ENCODE measurements at regions not wholly inside any gene's neighbourhood (a gene's known extent, or its start where the extent isn't known, plus 50 kb on each side); places are given as distances from the start of the nearest gene placed in this dataset.

DNA sequence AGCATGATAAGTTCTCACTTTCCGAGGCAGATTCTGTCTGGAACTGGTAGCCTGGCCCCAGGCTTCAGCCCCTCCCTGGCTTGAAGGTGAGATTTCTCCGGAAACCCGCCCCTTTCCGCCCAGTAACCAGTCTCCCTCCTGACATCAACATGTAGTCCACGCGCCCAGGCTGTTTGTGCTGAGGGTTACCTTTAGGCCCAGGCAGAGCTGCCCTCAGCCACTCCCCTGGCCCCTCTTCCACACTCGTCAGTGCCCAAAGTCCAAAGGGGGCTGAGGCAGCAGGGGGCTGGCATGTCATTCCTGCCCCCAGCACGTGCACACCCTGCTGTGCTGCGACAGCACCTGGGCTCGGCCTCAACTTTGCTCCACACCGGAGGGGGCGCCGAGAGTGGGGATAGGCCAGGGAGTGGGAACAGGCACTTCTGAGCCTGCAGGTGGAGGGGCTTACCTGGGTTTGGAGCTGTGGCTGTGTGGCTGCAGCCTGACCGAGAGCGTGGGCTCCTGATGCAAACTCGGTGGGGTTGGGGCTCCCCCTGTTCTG, 69.5 kb upstream of the ANK2 start:
- Histone ChIP-seq H3K9me3 (replicated peaks; ENCODE audit: control insufficient read depth, insufficient read depth, low read depth, low read length) (no peaks in the 10 kb centered on the region), H3K4me1 (replicated peaks in 1 of 2; ENCODE audit: control insufficient read depth in 2 of 2, insufficient read depth in 2 of 2, low read length in 2 of 2) (peaks cover 0 to 4% of the 10 kb centered on the region in 2 experiments; a peak in 1 of 5 replicates), H3K9ac (ENCODE audit: insufficient read depth in 1 of 2, low read depth in 2 of 2, low read length in 2 of 2) (no peak overlapping the region), H3K4me3 (no peak overlapping the region), H3K4me2 (ENCODE audit: insufficient read depth, low read length) (no peak overlapping the region), H3K9me1 (ENCODE audit: control insufficient read depth, insufficient read depth, low read length) (no peaks in the 10 kb centered on the region), H3K27ac (ENCODE audit: extremely low read depth, low read depth, low read length) (no peak overlapping the region), H4K20me1 (replicated peaks; ENCODE audit: control insufficient read depth, insufficient read depth, low read length) (no peaks in the 10 kb centered on the region), H3K36me3 (ENCODE audit: control insufficient read depth, insufficient read depth, low read length) (no peaks in the 10 kb centered on the region), H2AFZ (ENCODE audit: low read depth, low read length) (no peak overlapping the region), H3K27me3 (ENCODE audit: control insufficient read depth in 2 of 2, insufficient read depth in 2 of 2, low read length in 2 of 2) (no peaks in the 10 kb centered on the region), H3K79me2 (ENCODE audit: control insufficient read depth, insufficient read depth, low read length) (no peaks in the 10 kb centered on the region)
- FAIRE-seq: no peak
- no peak for TF ChIP-seq PCBP1 (IDR thresholded peaks at IDR 0.05; ENCODE audit: low read depth, low read length, poor library complexity, severe bottlenecking)
- TF ChIP-seq TCF7 (IDR thresholded peaks at IDR 0.05; ENCODE audit: borderline replicate concordance): no peak
- no peak for TF ChIP-seq GATAD2A (IDR thresholded peaks at IDR 0.05)
- POLR2A ChIA-PET: no interaction called here
- no peak for ATAC-seq
- in situ Hi-C loops (cut with MboI): no loop called here
- CTCF ChIA-PET (ENCODE audit: low intra/inter-chr PET ratio): no interaction called here
- WGBS (ENCODE audit: insufficient coverage, low coverage, missing lambda C conversion rate): 3% methylated on average over 16 of the region's 16 CpGs
- BruUV-seq (replicated peaks): no TSS peak
- intact Hi-C loops (cut with micrococcal nuclease): no loop called here
- DNase-seq (ENCODE audit: extremely low read depth in 1 of 4, low spot score in 3 of 4): no peak

DNA sequence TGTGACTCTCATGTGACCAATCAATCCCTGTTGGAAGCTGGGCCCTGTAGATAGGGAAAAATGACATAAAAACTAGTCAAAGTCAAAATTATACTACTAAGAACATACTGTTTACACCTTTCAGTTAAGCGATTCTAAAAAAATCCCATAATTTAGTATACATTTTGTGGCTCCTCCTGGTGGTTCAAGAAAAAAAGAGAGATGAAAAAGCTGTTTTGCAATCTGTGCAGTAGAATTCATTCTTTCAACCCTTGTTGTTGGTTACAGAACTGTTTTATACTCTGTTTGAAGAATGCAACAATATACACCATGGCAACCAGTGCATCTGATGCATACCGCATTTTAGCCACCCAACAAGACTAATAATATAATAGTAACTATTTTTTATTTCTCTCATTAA, 66.8 kb upstream of the ANK2 start:
- BruUV-seq (replicated peaks): no TSS peak
- H3K9me3 ChIP-seq (replicated peaks; ENCODE audit: control insufficient read depth, insufficient read depth, low read depth, low read length): no peaks in the 10 kb centered on the region
- FAIRE-seq (no peak), ATAC-seq (no peak), DNase-seq (ENCODE audit: extremely low read depth in 1 of 4, low spot score in 3 of 4) (no peak)
- no peaks in the 10 kb centered on the region for H3K79me2 ChIP-seq (ENCODE audit: control insufficient read depth, insufficient read depth, low read length)
- intact Hi-C loops (cut with micrococcal nuclease) (no loop called here), in situ Hi-C loops (cut with MboI) (no loop called here)
- H3K9me1 ChIP-seq (ENCODE audit: control insufficient read depth, insufficient read depth, low read length): no peaks in the 10 kb centered on the region
- no peak overlapping the region for H3K9ac ChIP-seq (ENCODE audit: insufficient read depth in 1 of 2, low read depth in 2 of 2, low read length in 2 of 2)
- H3K4me2 ChIP-seq (ENCODE audit: insufficient read depth, low read length): no peak overlapping the region
- ChIA-PET CTCF (ENCODE audit: low intra/inter-chr PET ratio) (no interaction called here), POLR2A (no interaction called here)
- H3K4me1 ChIP-seq (replicated peaks in 1 of 2; ENCODE audit: control insufficient read depth in 2 of 2, insufficient read depth in 2 of 2, low read length in 2 of 2): peaks cover 0 to 4% of the 10 kb centered on the region in 2 experiments; a peak in 1 of 5 replicates
- no peak overlapping the region for H2AFZ ChIP-seq (ENCODE audit: low read depth, low read length)
- no peaks in the 10 kb centered on the region for H4K20me1 ChIP-seq (replicated peaks; ENCODE audit: control insufficient read depth, insufficient read depth, low read length)
- no peaks in the 10 kb centered on the region for H3K27me3 ChIP-seq (ENCODE audit: control insufficient read depth in 2 of 2, insufficient read depth in 2 of 2, low read length in 2 of 2)
- no peak overlapping the region for H3K4me3 ChIP-seq
- WGBS (ENCODE audit: insufficient coverage, low coverage, missing lambda C conversion rate): 3% methylated on average over 2 of the region's 2 CpGs
- H3K27ac ChIP-seq (ENCODE audit: extremely low read depth, low read depth, low read length): no peak overlapping the region
- H3K36me3 ChIP-seq (ENCODE audit: control insufficient read depth, insufficient read depth, low read length): no peaks in the 10 kb centered on the region
- TF ChIP-seq, protein P1, sequence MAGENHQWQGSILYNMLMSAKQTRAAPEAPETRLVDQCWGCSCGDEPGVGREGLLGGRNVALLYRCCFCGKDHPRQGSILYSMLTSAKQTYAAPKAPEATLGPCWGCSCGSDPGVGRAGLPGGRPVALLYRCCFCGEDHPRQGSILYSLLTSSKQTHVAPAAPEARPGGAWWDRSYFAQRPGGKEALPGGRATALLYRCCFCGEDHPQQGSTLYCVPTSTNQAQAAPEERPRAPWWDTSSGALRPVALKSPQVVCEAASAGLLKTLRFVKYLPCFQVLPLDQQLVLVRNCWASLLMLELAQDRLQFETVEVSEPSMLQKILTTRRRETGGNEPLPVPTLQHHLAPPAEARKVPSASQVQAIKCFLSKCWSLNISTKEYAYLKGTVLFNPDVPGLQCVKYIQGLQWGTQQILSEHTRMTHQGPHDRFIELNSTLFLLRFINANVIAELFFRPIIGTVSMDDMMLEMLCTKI (IDR thresholded peaks at IDR 0.05; ENCODE audit: partially characterized antibody): no peak
- TF ChIP-seq GATA2 (CRISPR knock-in tag; IDR thresholded peaks at IDR 0.05) (no peak), FOXP1 (CRISPR knock-in tag; IDR thresholded peaks at IDR 0.05) (no peak), MAFG (tag; conservative IDR thresholded peaks at IDR 0.05) (no peak), KLF13 (tag; IDR thresholded peaks at IDR 0.05; ENCODE audit: borderline replicate concordance, low read depth) (no peak), ETV1 (tag; conservative IDR thresholded peaks at IDR 0.05; ENCODE audit: low read depth) (no peak), ETV5 (CRISPR knock-in tag; IDR thresholded peaks at IDR 0.05; ENCODE audit: low read depth) (no peak), HMG20A (CRISPR knock-in tag; conservative IDR thresholded peaks at IDR 0.05) (no peak)
- TF ChIP-seq, protein P2, sequence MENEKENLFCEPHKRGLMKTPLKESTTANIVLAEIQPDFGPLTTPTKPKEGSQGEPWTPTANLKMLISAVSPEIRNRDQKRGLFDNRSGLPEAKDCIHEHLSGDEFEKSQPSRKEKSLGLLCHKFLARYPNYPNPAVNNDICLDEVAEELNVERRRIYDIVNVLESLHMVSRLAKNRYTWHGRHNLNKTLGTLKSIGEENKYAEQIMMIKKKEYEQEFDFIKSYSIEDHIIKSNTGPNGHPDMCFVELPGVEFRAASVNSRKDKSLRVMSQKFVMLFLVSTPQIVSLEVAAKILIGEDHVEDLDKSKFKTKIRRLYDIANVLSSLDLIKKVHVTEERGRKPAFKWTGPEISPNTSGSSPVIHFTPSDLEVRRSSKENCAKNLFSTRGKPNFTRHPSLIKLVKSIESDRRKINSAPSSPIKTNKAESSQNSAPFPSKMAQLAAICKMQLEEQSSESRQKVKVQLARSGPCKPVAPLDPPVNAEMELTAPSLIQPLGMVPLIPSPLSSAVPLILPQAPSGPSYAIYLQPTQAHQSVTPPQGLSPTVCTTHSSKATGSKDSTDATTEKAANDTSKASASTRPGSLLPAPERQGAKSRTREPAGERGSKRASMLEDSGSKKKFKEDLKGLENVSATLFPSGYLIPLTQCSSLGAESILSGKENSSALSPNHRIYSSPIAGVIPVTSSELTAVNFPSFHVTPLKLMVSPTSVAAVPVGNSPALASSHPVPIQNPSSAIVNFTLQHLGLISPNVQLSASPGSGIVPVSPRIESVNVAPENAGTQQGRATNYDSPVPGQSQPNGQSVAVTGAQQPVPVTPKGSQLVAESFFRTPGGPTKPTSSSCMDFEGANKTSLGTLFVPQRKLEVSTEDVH (IDR thresholded peaks at IDR 0.05; ENCODE audit: low read depth, partially characterized antibody): no peak
